H9 (cell line): ENCODE measurements at regions not wholly inside any gene's neighbourhood (a gene's known extent, or its start where the extent isn't known, plus 50 kb on each side); places are given as distances from the start of the nearest gene placed in this dataset.

ENCODE experiments used
- DNase-seq: peaks from one replicate; pipeline ENCODE4 v3.0.0-alpha.2; 2017
- H2AFZ ChIP-seq: one replicate; pipeline ENCODE4 v1.6.1; 2013; ENCODE audit warnings: mild to moderate bottlenecking, low read length, control low read depth, moderate library complexity
- H2AK5ac ChIP-seq: 2 replicates; pipeline ENCODE4 v1.6.1; 2013; ENCODE audit warnings: low read length, control low read depth, mixed read lengths; ENCODE audit not compliant: insufficient read length
- H2BK120ac ChIP-seq: one replicate; pipeline ENCODE4 v1.6.1; 2013; ENCODE audit warnings: low read depth, mild to moderate bottlenecking, low read length, control low read depth, inconsistent platforms; ENCODE audit not compliant: poor library complexity, severe bottlenecking
- H2BK12ac ChIP-seq: 2 replicates; pipeline ENCODE4 v1.6.1; 2013; ENCODE audit warnings: low read length, control low read depth, mixed read lengths, low read depth; ENCODE audit not compliant: insufficient read length
- H2BK15ac ChIP-seq: 2 replicates; pipeline ENCODE4 v1.6.1; 2013; ENCODE audit warnings: low read depth, low read length, control low read depth
- H2BK20ac ChIP-seq: one replicate; pipeline ENCODE4 v1.6.1; 2013; ENCODE audit warnings: low read depth, mild to moderate bottlenecking, low read length, control low read depth, inconsistent platforms; ENCODE audit not compliant: poor library complexity, severe bottlenecking
- H2BK5ac ChIP-seq: 2 replicates; pipeline ENCODE4 v1.6.1; 2013; ENCODE audit warnings: low read length, control low read depth, mixed read lengths; ENCODE audit not compliant: insufficient read length
- H3K14ac ChIP-seq: 2 replicates; pipeline ENCODE4 v1.6.1; 2013; ENCODE audit warnings: low read length, control low read depth; ENCODE audit not compliant: insufficient read depth
- H3K18ac ChIP-seq: 2 replicates; pipeline ENCODE4 v1.6.1; 2013; ENCODE audit warnings: low read depth, mild to moderate bottlenecking, mixed read lengths, low read length, control low read depth; ENCODE audit not compliant: insufficient read length
- H3K23ac ChIP-seq: 2 replicates; pipeline ENCODE4 v1.6.1; 2013; ENCODE audit warnings: low read length, control low read depth, mixed read lengths, low read depth; ENCODE audit not compliant: insufficient read length
- H3K23me2 ChIP-seq: 2 replicates; pipeline ENCODE4 v1.6.1; 2013; ENCODE audit warnings: low read depth, mild to moderate bottlenecking, mixed read lengths, low read length, control low read depth; ENCODE audit not compliant: insufficient read length, poor library complexity, severe bottlenecking
- H3K27ac ChIP-seq: 2 replicates; pipeline ENCODE4 v1.5.1; 2013; ENCODE audit warnings: low read length, control low read depth, mixed read lengths, low read depth; ENCODE audit not compliant: insufficient read length
- H3K27me3 ChIP-seq: 2 replicates; pipeline ENCODE4 v1.6.1; 2013; ENCODE audit warnings: low read length, control low read depth, inconsistent platforms; ENCODE audit not compliant: insufficient read depth
- H3K4ac ChIP-seq: 2 replicates; pipeline ENCODE4 v1.6.1; 2013; ENCODE audit warnings: low read depth, mild to moderate bottlenecking, control low read depth, inconsistent platforms, low read length, moderate library complexity
- H3K4me1 ChIP-seq: 2 replicates; pipeline ENCODE4 v1.6.1; 2013; ENCODE audit warnings: low read length, control low read depth, inconsistent platforms; ENCODE audit not compliant: insufficient read depth
- H3K4me2 ChIP-seq: 2 replicates; pipeline ENCODE4 v1.6.1; 2013; ENCODE audit warnings: low read length, control low read depth, mixed read lengths; ENCODE audit not compliant: insufficient read length, insufficient read depth
- H3K56ac ChIP-seq: 2 replicates; pipeline ENCODE4 v1.6.1; 2013; ENCODE audit warnings: low read depth, mild to moderate bottlenecking, mixed read lengths, low read length, control low read depth; ENCODE audit not compliant: insufficient read length
- H3K79me1 ChIP-seq: 2 replicates; pipeline ENCODE4 v1.6.1; 2013; ENCODE audit warnings: low read depth, mild to moderate bottlenecking, moderate library complexity, low read length, control low read depth, inconsistent platforms; ENCODE audit not compliant: insufficient read depth, poor library complexity, severe bottlenecking
- H3K79me2 ChIP-seq: 2 replicates; pipeline ENCODE4 v1.6.1; 2013; ENCODE audit warnings: low read length, control low read depth, inconsistent platforms; ENCODE audit not compliant: insufficient read depth
- H3K9ac ChIP-seq: 2 replicates; pipeline ENCODE4 v1.6.1; 2013; ENCODE audit warnings: low read length, control low read depth, mixed read lengths; ENCODE audit not compliant: insufficient read length; ENCODE audit errors: extremely low read depth
- H3K9me3 ChIP-seq: one replicate; pipeline ENCODE4 v1.6.1; 2013; ENCODE audit warnings: low read depth, low read length, inconsistent platforms; ENCODE audit not compliant: control insufficient read depth
- H3T11ph ChIP-seq: one replicate; pipeline ENCODE4 v1.6.1; 2013; ENCODE audit warnings: mild to moderate bottlenecking, low read length, control low read depth, inconsistent platforms
- H4K20me1 ChIP-seq: one replicate; pipeline ENCODE4 v1.6.1; 2013; ENCODE audit not compliant: control insufficient read depth, insufficient read length, insufficient read depth
- H4K5ac ChIP-seq: 2 replicates; pipeline ENCODE4 v1.6.1; 2013; ENCODE audit warnings: low read depth, mild to moderate bottlenecking, mixed read lengths, low read length, control low read depth; ENCODE audit not compliant: insufficient read length
- H4K8ac ChIP-seq: replicated peaks from 2 replicates; pipeline ENCODE4 v1.6.1; 2013; ENCODE audit warnings: low read length, control low read depth, mixed read lengths, low read depth; ENCODE audit not compliant: insufficient read length
- H4K91ac ChIP-seq: 2 replicates; pipeline ENCODE4 v1.6.1; 2013; ENCODE audit warnings: low read depth, mild to moderate bottlenecking, moderate library complexity, mixed read lengths, low read length, control low read depth; ENCODE audit not compliant: insufficient read length
- H3K27ac Mint-ChIP-seq, 3 experiments: 2 replicates in 2 of 3; 3 replicates in 1 of 3; pipeline ENCODE4 v1.8.0; 2020 to 2021; ENCODE audit warnings: mixed read lengths in 3 of 3, mild to moderate bottlenecking in 1 of 3, moderate library complexity in 1 of 3
- H3K27me3 Mint-ChIP-seq: 2 replicates; pipeline ENCODE4 v1.8.0; 2021; ENCODE audit warnings: low read depth, mild to moderate bottlenecking, moderate library complexity, mixed read lengths
- H3K36me3 Mint-ChIP-seq, 3 experiments: 2 replicates in 2 of 3; 3 replicates in 1 of 3; pipeline ENCODE4 v1.8.0; 2020 to 2021; ENCODE audit warnings: low read depth in 3 of 3, mixed read lengths in 3 of 3; ENCODE audit not compliant: insufficient read depth in 1 of 3
- H3K4me1 Mint-ChIP-seq, 2 experiments: 2 replicates each; pipeline ENCODE4 v1.8.0; 2020; ENCODE audit warnings: mixed read lengths in 2 of 2
- H3K4me3 Mint-ChIP-seq, 2 experiments: 2 replicates in 1 of 2; 3 replicates in 1 of 2; pipeline ENCODE4 v1.8.0; 2020 to 2021; ENCODE audit warnings: mild to moderate bottlenecking in 2 of 2, mixed read lengths in 2 of 2, moderate library complexity in 1 of 2
- H3K9me3 Mint-ChIP-seq, 2 experiments: 2 replicates in 1 of 2; 3 replicates in 1 of 2; pipeline ENCODE4 v1.8.0; 2020; ENCODE audit warnings: mild to moderate bottlenecking in 2 of 2, mixed read lengths in 2 of 2, moderate library complexity in 1 of 2
- WGBS: extraction: QIAGEN DNeasy Blood & Tissue Kit; methylation state at CpG from one replicate; pipeline ENCODE4 v1.1.7; 2013; ENCODE audit warnings: missing lambda C conversion rate, low lambda C conversion rate, mixed read lengths; ENCODE audit not compliant: insufficient read length; ENCODE audit errors: extremely low coverage; 5-methylcytosine and 5-hydroxymethylcytosine counted together
- TF ChIP-seq, protein P1 (sequence below): fragments of 200-600 bp; sonication (generic); conservative IDR thresholded peaks from 3 replicates; pipeline ENCODE4 v1.8.0; 2021; ENCODE audit warnings: antibody characterized with exemption, mild to moderate bottlenecking

DNA sequence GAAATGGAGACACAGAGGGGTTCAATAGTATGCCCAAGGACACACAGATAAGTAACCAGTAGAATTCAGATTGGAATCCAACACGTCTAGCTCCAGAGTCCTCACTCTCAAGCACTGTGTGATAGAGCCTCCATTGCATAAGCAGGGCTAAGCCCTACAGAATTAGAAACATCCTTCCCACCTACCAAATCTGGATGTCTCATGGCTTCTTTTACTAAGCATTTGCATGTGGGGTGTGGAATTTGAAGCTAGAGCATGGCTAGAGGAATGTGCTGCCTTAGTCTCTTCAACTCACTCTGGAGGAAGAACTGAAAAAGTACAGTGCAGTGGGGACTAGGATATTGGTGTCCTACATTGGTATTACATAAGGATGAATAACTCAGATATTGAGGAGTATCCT is 119.4 kb downstream of the MFAP3L start:
- no peak overlapping the region for H3K4me3 Mint-ChIP-seq
- H3K27me3 ChIP-seq, result no peaks in the 10 kb centered on the region
- no peak overlapping the region for H2BK12ac ChIP-seq
- no peaks in the 10 kb centered on the region for H3K9me3 Mint-ChIP-seq
- no peak overlapping the region for H2BK5ac ChIP-seq
- H2BK15ac ChIP-seq, result no peak overlapping the region
- TF ChIP-seq, protein P1, sequence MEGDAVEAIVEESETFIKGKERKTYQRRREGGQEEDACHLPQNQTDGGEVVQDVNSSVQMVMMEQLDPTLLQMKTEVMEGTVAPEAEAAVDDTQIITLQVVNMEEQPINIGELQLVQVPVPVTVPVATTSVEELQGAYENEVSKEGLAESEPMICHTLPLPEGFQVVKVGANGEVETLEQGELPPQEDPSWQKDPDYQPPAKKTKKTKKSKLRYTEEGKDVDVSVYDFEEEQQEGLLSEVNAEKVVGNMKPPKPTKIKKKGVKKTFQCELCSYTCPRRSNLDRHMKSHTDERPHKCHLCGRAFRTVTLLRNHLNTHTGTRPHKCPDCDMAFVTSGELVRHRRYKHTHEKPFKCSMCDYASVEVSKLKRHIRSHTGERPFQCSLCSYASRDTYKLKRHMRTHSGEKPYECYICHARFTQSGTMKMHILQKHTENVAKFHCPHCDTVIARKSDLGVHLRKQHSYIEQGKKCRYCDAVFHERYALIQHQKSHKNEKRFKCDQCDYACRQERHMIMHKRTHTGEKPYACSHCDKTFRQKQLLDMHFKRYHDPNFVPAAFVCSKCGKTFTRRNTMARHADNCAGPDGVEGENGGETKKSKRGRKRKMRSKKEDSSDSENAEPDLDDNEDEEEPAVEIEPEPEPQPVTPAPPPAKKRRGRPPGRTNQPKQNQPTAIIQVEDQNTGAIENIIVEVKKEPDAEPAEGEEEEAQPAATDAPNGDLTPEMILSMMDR, result no peak
- H3K56ac ChIP-seq, result no peak overlapping the region
- H3K79me2 ChIP-seq, result no peaks in the 10 kb centered on the region
- H3K4me1 ChIP-seq, result no peaks in the 10 kb centered on the region
- H3K18ac ChIP-seq, result no peak overlapping the region
- no peak overlapping the region for H2AFZ ChIP-seq
- no peaks in the 10 kb centered on the region for H3K79me1 ChIP-seq
- no peak overlapping the region for H3K14ac ChIP-seq
- peaks cover 0 to 12% of the 10 kb centered on the region in 2 experiments; a peak in 2 of 4 replicates for H3K4me1 Mint-ChIP-seq
- H3K4me2 ChIP-seq, result no peak overlapping the region
- no peak for DNase-seq
- H2BK20ac ChIP-seq, result no peak overlapping the region
- no peaks in the 10 kb centered on the region for H3K36me3 Mint-ChIP-seq
- no peaks in the 10 kb centered on the region for H3K23me2 ChIP-seq
- H2AK5ac ChIP-seq, result no peak overlapping the region
- no peak overlapping the region for H4K5ac ChIP-seq
- no CpG with 5 or more reads among the region's 1 CpG for WGBS
- H3K9me3 ChIP-seq, result no peaks in the 10 kb centered on the region
- H4K20me1 ChIP-seq, result no peaks in the 10 kb centered on the region
- H3K27ac ChIP-seq, result no peak overlapping the region
- H3K27ac Mint-ChIP-seq, result no peak overlapping the region
- no peak overlapping the region for H3K23ac ChIP-seq
- H2BK120ac ChIP-seq, result no peak overlapping the region
- H4K8ac ChIP-seq, result no peak overlapping the region
- no peaks in the 10 kb centered on the region for H3K27me3 Mint-ChIP-seq
- no peak overlapping the region for H4K91ac ChIP-seq
- H3K4ac ChIP-seq, result no peak overlapping the region
- H3T11ph ChIP-seq, result no peak overlapping the region
- H3K9ac ChIP-seq, result no peak overlapping the region
